Type B pancreatic cell (in vitro differentiated cells): ENCODE measurements at regions not wholly inside any gene's neighbourhood (a gene's known extent, or its start where the extent isn't known, plus 50 kb on each side); places are given as distances from the start of the nearest gene placed in this dataset.

ENCODE experiments used
- DNase-seq: peaks from one replicate; pipeline ENCODE4 v3.0.0; 2021; ENCODE audit warnings: mixed read lengths; ENCODE audit not compliant: unreplicated experiment; ENCODE audit errors: extremely low spot score
- H3K27ac Mint-ChIP-seq: 2 replicates; pipeline ENCODE4 v1.8.0; 2021; ENCODE audit warnings: mild to moderate bottlenecking, mixed read lengths
- H3K27me3 Mint-ChIP-seq: 2 replicates; pipeline ENCODE4 v1.8.0; 2021; ENCODE audit warnings: mixed read lengths
- H3K36me3 Mint-ChIP-seq: 2 replicates; pipeline ENCODE4 v1.8.0; 2021; ENCODE audit warnings: mixed read lengths
- H3K4me1 Mint-ChIP-seq: one replicate; pipeline ENCODE4 v1.8.0; 2021; ENCODE audit warnings: mixed read lengths; ENCODE audit not compliant: unreplicated experiment
- H3K4me3 Mint-ChIP-seq: 2 replicates; pipeline ENCODE4 v1.8.0; 2021; ENCODE audit warnings: mild to moderate bottlenecking, mixed read lengths
- H3K9me3 Mint-ChIP-seq: 2 replicates; pipeline ENCODE4 v1.8.0; 2021; ENCODE audit warnings: mixed read lengths
- CTCF ChIP-seq: fragments of 200-600 bp; sonication (generic); conservative IDR thresholded peaks from 2 replicates; pipeline ENCODE4 v1.5.0; 2021; ENCODE audit warnings: antibody characterized with exemption, mild to moderate bottlenecking

DNA sequence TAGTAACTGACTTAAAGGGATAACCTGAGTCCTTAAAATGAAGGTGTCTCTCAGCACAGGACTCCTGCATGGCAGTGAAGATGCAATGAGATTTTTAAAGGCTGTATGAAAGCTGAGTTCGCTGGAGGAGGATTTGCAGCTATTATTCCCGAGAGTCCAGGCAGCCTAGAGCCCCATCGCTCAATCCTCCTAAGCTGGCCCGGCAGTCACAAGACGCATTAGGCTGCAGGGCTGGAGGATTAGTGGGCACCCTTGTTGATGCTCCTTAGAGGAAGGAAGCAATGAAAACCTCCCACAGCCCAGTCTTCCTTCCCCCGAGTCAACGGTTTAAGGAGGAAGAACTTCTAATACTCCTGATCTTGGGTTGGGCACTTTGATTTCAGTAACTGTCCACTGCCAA, 239.5 kb downstream of the EFNB2 start:
- Mint-ChIP-seq H3K27me3 (no peaks in the 10 kb centered on the region), H3K36me3 (no peaks in the 10 kb centered on the region), H3K27ac (no peak overlapping the region), H3K9me3 (peaks cover 7% of the 10 kb centered on the region), H3K4me1 (no peaks in the 10 kb centered on the region), H3K4me3 (no peak overlapping the region)
- no peak for TF ChIP-seq CTCF
- no peak for DNase-seq

DNA sequence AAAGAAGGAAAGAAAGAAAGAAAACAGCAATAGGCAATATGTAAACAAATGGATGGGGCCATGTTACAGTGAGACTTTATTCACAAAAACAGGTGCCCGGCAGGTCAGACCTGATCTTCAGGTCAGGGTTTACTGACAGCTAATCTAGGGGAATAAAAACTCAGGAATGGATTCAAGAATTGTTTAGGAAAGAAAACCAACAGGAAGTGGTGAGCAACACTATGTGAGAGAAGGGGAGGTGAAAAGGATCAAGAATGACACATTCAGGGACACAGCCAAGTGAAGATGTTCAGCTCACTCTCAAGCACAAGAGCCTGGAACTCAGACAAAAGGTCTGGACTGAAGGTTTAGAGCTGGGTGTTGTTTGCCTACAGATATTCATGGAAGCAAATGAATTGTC, 244.5 kb downstream of the EFNB2 start:
- H3K9me3 Mint-ChIP-seq, result peaks cover 11% of the 10 kb centered on the region

GRCh38 chr13:106287351-106287750, 248.1 kb downstream of the EFNB2 start:
- Mint-ChIP-seq H3K27me3 (no peaks in the 10 kb centered on the region), H3K36me3 (no peaks in the 10 kb centered on the region), H3K9me3 (peaks cover 19% of the 10 kb centered on the region), H3K4me3 (no peak overlapping the region), H3K4me1 (peaks cover 7% of the 10 kb centered on the region), H3K27ac (no peak overlapping the region)
- DNase-seq, result no peak
- no peak for TF ChIP-seq CTCF

More for the DNA sequence above, 244.5 kb downstream of the EFNB2 start:
- H3K4me3 Mint-ChIP-seq, result no peak overlapping the region
- peaks cover 7% of the 10 kb centered on the region for H3K4me1 Mint-ChIP-seq
- H3K36me3 Mint-ChIP-seq, result no peaks in the 10 kb centered on the region
- H3K27ac Mint-ChIP-seq, result no peak overlapping the region
- DNase-seq, result no peak
- no peaks in the 10 kb centered on the region for H3K27me3 Mint-ChIP-seq
- TF ChIP-seq CTCF, result no peak

DNA sequence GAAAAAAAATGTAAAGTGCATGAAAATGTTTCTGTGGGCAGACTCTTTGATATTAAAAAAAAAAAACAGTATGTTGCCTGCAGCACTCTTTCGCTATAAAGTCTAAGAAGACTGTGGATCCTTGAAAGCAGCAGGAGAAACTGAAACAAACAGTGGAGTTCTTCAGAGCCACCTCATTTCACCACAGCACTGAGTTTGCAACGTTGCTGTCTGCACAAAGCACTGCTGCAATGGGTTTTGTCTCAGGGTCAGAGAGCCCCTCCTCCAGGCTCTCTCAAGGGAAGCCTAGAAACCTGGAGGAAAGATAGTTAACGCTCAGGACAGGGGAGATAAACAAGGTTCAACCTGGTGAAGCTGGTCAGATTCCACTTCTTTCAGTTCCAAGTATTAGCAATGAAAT, 248.7 kb downstream of the EFNB2 start:
- Mint-ChIP-seq H3K4me3 (no peak overlapping the region), H3K9me3 (peaks cover 20% of the 10 kb centered on the region), H3K36me3 (no peaks in the 10 kb centered on the region), H3K4me1 (peaks cover 7% of the 10 kb centered on the region), H3K27ac (no peak overlapping the region), H3K27me3 (no peaks in the 10 kb centered on the region)
- DNase-seq, result no peak
- no peak for TF ChIP-seq CTCF

GRCh38 chr13:106284358-106284757, 251.1 kb downstream of the EFNB2 start:
- TF ChIP-seq CTCF, result no peak
- no peaks in the 10 kb centered on the region for H3K27me3 Mint-ChIP-seq
- no peak overlapping the region for H3K27ac Mint-ChIP-seq
- no peak for DNase-seq
- peaks cover 7% of the 10 kb centered on the region for H3K4me1 Mint-ChIP-seq
- H3K36me3 Mint-ChIP-seq, result no peaks in the 10 kb centered on the region
- H3K9me3 Mint-ChIP-seq, result peaks cover 20% of the 10 kb centered on the region
- no peak overlapping the region for H3K4me3 Mint-ChIP-seq

GRCh38 chr13:106281426-106281825, 254.0 kb downstream of the EFNB2 start:
- no peaks in the 10 kb centered on the region for H3K27me3 Mint-ChIP-seq
- H3K27ac Mint-ChIP-seq, result no peak overlapping the region
- peaks cover 15% of the 10 kb centered on the region for H3K9me3 Mint-ChIP-seq
- no peak for TF ChIP-seq CTCF
- no peaks in the 10 kb centered on the region for H3K36me3 Mint-ChIP-seq
- DNase-seq, result no peak
- H3K4me3 Mint-ChIP-seq, result no peak overlapping the region
- peaks cover 15% of the 10 kb centered on the region for H3K4me1 Mint-ChIP-seq
